Panc1 (cell line): ENCODE measurements at regions not wholly inside any gene's neighbourhood (a gene's known extent, or its start where the extent isn't known, plus 50 kb on each side); places are given as distances from the start of the nearest gene placed in this dataset.

Source experiments
- ATAC-seq: fragments of 200-7000 bp; cut with Tn5 transposase; 2 replicates; pipeline ENCODE4 v1.9.1; 2020; ENCODE audit warnings: mild to moderate bottlenecking, moderate library complexity
- BruUV-seq: library from RNA; stranded (reverse); fragments of 400-500 nt; replicated peaks from 2 replicates; lab custom pipeline; 2021; lab: Mats Ljungman, UMichigan
- CTCF ChIA-PET: fragments of 300-600 bp; sonication (Branson Sonifier 250); formaldehyde crosslinking; loops from one replicate; lab custom pipeline; 2022; ENCODE audit warnings: antibody characterized with exemption; lab: Charles Lee
- POLR2A ChIA-PET: fragments of 300-600 bp; sonication (Branson Sonifier 250); formaldehyde crosslinking; loops from one replicate; lab custom pipeline; 2022; ENCODE audit warnings: antibody characterized with exemption; lab: Charles Lee
- DNase-seq: peaks from one replicate; pipeline ENCODE4 v3.0.0-alpha.2; 2010; ENCODE audit warnings: low read depth, low spot score
- H3K27ac ChIP-seq: 2 replicates; pipeline ENCODE4 v1.5.1; 2011; ENCODE audit warnings: mild to moderate bottlenecking, low read length, inconsistent platforms
- H3K27me3 ChIP-seq: fragments of 200-500 bp; sonication (Bioruptor generic); 2 replicates; pipeline ENCODE4 v1.6.0; 2014; ENCODE audit warnings: low read length, inconsistent platforms; ENCODE audit not compliant: control insufficient read depth, insufficient read depth
- H3K36me3 ChIP-seq: fragments of 200-500 bp; sonication (Bioruptor generic); 2 replicates; pipeline ENCODE4 v1.5.1; 2014; ENCODE audit warnings: inconsistent platforms, mild to moderate bottlenecking, low read length, moderate library complexity; ENCODE audit not compliant: control insufficient read depth, insufficient read depth
- H3K4me1 ChIP-seq: 2 replicates; pipeline ENCODE4 v1.5.1; 2011; ENCODE audit warnings: inconsistent platforms, mild to moderate bottlenecking, low read length, moderate library complexity; ENCODE audit not compliant: control insufficient read depth, insufficient read depth
- H3K4me3 ChIP-seq, 2 experiments: 2 replicates each; pipeline ENCODE4 v1.5.1; 2011 to 2012; ENCODE audit warnings: low read depth in 2 of 2, low read length in 2 of 2, mild to moderate bottlenecking in 2 of 2, inconsistent platforms in 1 of 2, moderate library complexity in 1 of 2
- H3K9me3 ChIP-seq: fragments of 200-500 bp; sonication (Bioruptor generic); 2 replicates; pipeline ENCODE4 v1.5.1; 2014; ENCODE audit warnings: low read depth, mild to moderate bottlenecking, inconsistent platforms, low read length, moderate library complexity; ENCODE audit not compliant: control insufficient read depth, insufficient read depth
- CTCF ChIP-seq: fragments of 450-650 bp; IDR thresholded peaks from 2 replicates; pipeline ENCODE4 v1.5.1; 2017; ENCODE audit warnings: mild to moderate bottlenecking
- POLR2AphosphoS5 ChIP-seq: IDR thresholded peaks from 2 replicates; pipeline ENCODE4 v1.6.1; 2012; ENCODE audit warnings: mild to moderate bottlenecking, low read depth, low read length, moderate library complexity
- SIN3A ChIP-seq: IDR thresholded peaks from 2 replicates; pipeline ENCODE4 v1.6.1; 2012; ENCODE audit warnings: low read depth, mild to moderate bottlenecking, low read length, moderate library complexity, borderline replicate concordance; ENCODE audit not compliant: insufficient read depth
- TCF7L2 ChIP-seq: IDR thresholded peaks from 2 replicates; pipeline ENCODE4 v1.6.1; 2011; ENCODE audit warnings: mild to moderate bottlenecking, low read depth, low read length, inconsistent platforms
- in situ Hi-C: cut with HindIII; loops from 2 replicates; pipeline ENCODE4 v1.10.0; 2016; ENCODE audit warnings: low sequenced_read_pairs, low pct_unique_long_range_greater_than_20kb
- intact Hi-C: fragments of 100-400 bp; cut with micrococcal nuclease; formaldehyde crosslinking; loops from one replicate; pipeline ENCODE4 v1.10.0; 2022; ENCODE audit not compliant: unreplicated experiment
- TF ChIP-seq, protein P1 (sequence below), 2 experiments: IDR thresholded peaks; 2 replicates each; pipeline ENCODE4 v1.6.1; 2011 to 2012; ENCODE audit warnings: low read depth in 2 of 2, control low read depth in 1 of 2, low read length in 1 of 2, mild to moderate bottlenecking in 1 of 2, moderate library complexity in 1 of 2; ENCODE audit not compliant: insufficient read depth in 1 of 2

DNA sequence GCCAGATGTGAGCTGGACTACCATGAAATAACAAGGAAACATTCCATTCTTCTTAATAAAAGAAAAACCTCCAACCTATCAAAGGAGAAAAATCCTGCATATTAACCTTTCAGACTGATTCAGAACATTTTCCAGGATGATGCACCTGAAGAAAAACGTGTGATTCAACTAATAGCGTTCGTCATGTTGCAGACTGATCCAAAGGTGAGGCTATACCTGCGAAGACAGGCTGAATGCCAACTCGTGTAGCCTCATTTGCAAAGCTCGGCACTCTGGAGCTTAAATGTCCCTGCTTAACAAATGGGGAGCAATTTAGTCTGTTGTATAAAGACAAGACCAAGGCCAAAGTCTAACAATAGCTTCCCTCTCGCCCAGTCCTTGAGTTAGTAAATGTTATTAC lies 172.0 kb upstream of the NOCT start:
- H3K4me1 ChIP-seq, result no peaks in the 10 kb centered on the region
- BruUV-seq, result no TSS peak
- no peaks in the 10 kb centered on the region for H3K36me3 ChIP-seq
- no peak overlapping the region for H3K27ac ChIP-seq
- DNase-seq (no peak), ATAC-seq (no peak)
- ChIA-PET CTCF (no interaction called here), POLR2A (no interaction called here)
- no peaks in the 10 kb centered on the region for H3K9me3 ChIP-seq
- in situ Hi-C loops (no loop called here), intact Hi-C loops (no loop called here)
- TF ChIP-seq SIN3A (no peak), CTCF (no peak), POLR2AphosphoS5 (no peak), TCF7L2 (no peak)
- TF ChIP-seq, protein P1, sequence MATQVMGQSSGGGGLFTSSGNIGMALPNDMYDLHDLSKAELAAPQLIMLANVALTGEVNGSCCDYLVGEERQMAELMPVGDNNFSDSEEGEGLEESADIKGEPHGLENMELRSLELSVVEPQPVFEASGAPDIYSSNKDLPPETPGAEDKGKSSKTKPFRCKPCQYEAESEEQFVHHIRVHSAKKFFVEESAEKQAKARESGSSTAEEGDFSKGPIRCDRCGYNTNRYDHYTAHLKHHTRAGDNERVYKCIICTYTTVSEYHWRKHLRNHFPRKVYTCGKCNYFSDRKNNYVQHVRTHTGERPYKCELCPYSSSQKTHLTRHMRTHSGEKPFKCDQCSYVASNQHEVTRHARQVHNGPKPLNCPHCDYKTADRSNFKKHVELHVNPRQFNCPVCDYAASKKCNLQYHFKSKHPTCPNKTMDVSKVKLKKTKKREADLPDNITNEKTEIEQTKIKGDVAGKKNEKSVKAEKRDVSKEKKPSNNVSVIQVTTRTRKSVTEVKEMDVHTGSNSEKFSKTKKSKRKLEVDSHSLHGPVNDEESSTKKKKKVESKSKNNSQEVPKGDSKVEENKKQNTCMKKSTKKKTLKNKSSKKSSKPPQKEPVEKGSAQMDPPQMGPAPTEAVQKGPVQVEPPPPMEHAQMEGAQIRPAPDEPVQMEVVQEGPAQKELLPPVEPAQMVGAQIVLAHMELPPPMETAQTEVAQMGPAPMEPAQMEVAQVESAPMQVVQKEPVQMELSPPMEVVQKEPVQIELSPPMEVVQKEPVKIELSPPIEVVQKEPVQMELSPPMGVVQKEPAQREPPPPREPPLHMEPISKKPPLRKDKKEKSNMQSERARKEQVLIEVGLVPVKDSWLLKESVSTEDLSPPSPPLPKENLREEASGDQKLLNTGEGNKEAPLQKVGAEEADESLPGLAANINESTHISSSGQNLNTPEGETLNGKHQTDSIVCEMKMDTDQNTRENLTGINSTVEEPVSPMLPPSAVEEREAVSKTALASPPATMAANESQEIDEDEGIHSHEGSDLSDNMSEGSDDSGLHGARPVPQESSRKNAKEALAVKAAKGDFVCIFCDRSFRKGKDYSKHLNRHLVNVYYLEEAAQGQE (IDR thresholded peaks at IDR 0.05; ENCODE audit: insufficient read depth in 1 of 2, low read depth in 2 of 2, low read length in 1 of 2), result no peak
- peaks cover 3% of the 10 kb centered on the region; the same call in 1 of the 2 replicates for H3K27me3 ChIP-seq
- no peak overlapping the region for H3K4me3 ChIP-seq

GRCh38 chr4:138841343-138841742 lies 174.2 kb upstream of the NOCT start:
- CTCF ChIA-PET, result no interaction called here
- DNase-seq (no peak), ATAC-seq (no peak)
- TF ChIP-seq, protein P1 (IDR thresholded peaks at IDR 0.05; ENCODE audit: insufficient read depth in 1 of 2, low read depth in 2 of 2, low read length in 1 of 2), result no peak
- TF ChIP-seq TCF7L2 (no peak), POLR2AphosphoS5 (no peak), CTCF (no peak), SIN3A (no peak)
- Histone ChIP-seq H3K27me3 (no peaks in the 10 kb centered on the region; the same call in 1 of the 2 replicates), H3K4me3 (no peak overlapping the region), H3K27ac (no peak overlapping the region), H3K9me3 (no peaks in the 10 kb centered on the region), H3K4me1 (no peaks in the 10 kb centered on the region), H3K36me3 (no peaks in the 10 kb centered on the region)
- POLR2A ChIA-PET, result no interaction called here
- intact Hi-C loops, result no loop called here
- no TSS peak for BruUV-seq
- in situ Hi-C loops, result no loop called here
